H1 (cell line): ENCODE measurements at regions not wholly inside any gene's neighbourhood (a gene's known extent, or its start where the extent isn't known, plus 50 kb on each side); places are given as distances from the start of the nearest gene placed in this dataset.

Experiments
- JUND ChIP-seq: IDR thresholded peaks from 2 replicates; pipeline ENCODE4 v1.6.1; 2011; ENCODE audit warnings: mild to moderate bottlenecking, improper control_type of control experiment, low read length
- KDM1A ChIP-seq: fragments of 200-600, 300-600 bp; sonication (generic); IDR thresholded peaks from 2 replicates; pipeline ENCODE4 v1.7.1; 2016; ENCODE audit warnings: mild to moderate bottlenecking, low read length, borderline replicate concordance
- NANOG ChIP-seq: IDR thresholded peaks from 2 replicates; pipeline ENCODE4 v1.6.1; 2011; ENCODE audit warnings: low read length, low read depth, mild to moderate bottlenecking, inconsistent platforms; ENCODE audit not compliant: insufficient read depth, poor library complexity, severe bottlenecking
- POLR2A ChIP-seq, 2 experiments: IDR thresholded peaks; 1 replicate in 1 of 2; 2 replicates in 1 of 2; pipeline ENCODE4 v1.6.1; 2011; ENCODE audit warnings: low read depth in 2 of 2, low read length in 2 of 2, mild to moderate bottlenecking in 2 of 2; ENCODE audit errors: control extremely low read depth in 1 of 2
- ZNF274 ChIP-seq: IDR thresholded peaks from 2 replicates; pipeline ENCODE4 v1.7.0; 2012; ENCODE audit warnings: low read length, borderline replicate concordance; ENCODE audit errors: extremely low read depth
- TF ChIP-seq, protein P1 (sequence below): fragments of 300-600 bp; sonication (generic); IDR thresholded peaks from 2 replicates; pipeline ENCODE4 v1.7.1; 2012; ENCODE audit warnings: low read length, moderate library complexity, mild to moderate bottlenecking, inconsistent platforms; ENCODE audit not compliant: insufficient replicate concordance
- TF ChIP-seq, protein P2 (sequence below): IDR thresholded peaks from 2 replicates; pipeline ENCODE4 v1.6.1; 2011; ENCODE audit warnings: low read length, improper control_type of control experiment

DNA sequence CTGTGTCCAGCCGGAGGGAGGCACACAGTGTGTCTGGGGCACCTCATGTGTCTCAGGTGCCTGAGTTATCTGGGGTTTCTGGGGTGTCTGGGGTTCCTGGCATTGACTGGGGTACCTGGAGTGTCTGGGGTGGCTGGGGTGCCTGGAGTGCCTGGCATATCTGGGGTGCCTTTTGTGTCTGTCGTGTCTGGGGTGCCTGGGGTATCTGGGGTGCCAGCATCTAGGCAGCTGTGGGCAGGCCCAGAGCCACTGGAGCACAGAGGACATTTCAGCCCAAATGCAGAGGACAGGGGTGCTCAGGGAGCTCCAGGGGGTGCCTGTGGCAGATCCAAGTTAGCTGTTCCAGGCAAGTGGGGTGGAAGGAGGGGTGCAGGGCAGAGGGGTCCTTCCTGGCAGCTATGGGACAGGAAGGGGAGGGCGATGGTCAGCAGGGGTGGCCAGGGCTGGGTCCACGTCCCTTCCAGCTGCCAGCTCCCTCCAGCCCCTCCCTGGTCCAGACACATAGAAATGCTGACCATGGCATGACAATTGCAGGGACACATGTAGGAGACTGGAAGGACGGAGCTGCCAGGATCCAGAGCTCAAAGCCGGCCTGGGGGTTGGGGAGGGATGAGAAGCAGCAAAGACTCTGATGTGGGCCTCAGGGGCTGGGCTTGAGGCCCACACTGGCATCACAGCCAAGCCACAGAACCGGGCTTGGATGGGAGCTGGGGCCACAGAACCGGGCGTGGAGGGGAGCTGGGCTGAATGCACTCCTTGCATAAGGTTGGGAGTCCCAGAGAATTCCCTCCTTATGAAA is 133.0 kb downstream of the BRD1 start (continued):
- TF ChIP-seq, protein P1, sequence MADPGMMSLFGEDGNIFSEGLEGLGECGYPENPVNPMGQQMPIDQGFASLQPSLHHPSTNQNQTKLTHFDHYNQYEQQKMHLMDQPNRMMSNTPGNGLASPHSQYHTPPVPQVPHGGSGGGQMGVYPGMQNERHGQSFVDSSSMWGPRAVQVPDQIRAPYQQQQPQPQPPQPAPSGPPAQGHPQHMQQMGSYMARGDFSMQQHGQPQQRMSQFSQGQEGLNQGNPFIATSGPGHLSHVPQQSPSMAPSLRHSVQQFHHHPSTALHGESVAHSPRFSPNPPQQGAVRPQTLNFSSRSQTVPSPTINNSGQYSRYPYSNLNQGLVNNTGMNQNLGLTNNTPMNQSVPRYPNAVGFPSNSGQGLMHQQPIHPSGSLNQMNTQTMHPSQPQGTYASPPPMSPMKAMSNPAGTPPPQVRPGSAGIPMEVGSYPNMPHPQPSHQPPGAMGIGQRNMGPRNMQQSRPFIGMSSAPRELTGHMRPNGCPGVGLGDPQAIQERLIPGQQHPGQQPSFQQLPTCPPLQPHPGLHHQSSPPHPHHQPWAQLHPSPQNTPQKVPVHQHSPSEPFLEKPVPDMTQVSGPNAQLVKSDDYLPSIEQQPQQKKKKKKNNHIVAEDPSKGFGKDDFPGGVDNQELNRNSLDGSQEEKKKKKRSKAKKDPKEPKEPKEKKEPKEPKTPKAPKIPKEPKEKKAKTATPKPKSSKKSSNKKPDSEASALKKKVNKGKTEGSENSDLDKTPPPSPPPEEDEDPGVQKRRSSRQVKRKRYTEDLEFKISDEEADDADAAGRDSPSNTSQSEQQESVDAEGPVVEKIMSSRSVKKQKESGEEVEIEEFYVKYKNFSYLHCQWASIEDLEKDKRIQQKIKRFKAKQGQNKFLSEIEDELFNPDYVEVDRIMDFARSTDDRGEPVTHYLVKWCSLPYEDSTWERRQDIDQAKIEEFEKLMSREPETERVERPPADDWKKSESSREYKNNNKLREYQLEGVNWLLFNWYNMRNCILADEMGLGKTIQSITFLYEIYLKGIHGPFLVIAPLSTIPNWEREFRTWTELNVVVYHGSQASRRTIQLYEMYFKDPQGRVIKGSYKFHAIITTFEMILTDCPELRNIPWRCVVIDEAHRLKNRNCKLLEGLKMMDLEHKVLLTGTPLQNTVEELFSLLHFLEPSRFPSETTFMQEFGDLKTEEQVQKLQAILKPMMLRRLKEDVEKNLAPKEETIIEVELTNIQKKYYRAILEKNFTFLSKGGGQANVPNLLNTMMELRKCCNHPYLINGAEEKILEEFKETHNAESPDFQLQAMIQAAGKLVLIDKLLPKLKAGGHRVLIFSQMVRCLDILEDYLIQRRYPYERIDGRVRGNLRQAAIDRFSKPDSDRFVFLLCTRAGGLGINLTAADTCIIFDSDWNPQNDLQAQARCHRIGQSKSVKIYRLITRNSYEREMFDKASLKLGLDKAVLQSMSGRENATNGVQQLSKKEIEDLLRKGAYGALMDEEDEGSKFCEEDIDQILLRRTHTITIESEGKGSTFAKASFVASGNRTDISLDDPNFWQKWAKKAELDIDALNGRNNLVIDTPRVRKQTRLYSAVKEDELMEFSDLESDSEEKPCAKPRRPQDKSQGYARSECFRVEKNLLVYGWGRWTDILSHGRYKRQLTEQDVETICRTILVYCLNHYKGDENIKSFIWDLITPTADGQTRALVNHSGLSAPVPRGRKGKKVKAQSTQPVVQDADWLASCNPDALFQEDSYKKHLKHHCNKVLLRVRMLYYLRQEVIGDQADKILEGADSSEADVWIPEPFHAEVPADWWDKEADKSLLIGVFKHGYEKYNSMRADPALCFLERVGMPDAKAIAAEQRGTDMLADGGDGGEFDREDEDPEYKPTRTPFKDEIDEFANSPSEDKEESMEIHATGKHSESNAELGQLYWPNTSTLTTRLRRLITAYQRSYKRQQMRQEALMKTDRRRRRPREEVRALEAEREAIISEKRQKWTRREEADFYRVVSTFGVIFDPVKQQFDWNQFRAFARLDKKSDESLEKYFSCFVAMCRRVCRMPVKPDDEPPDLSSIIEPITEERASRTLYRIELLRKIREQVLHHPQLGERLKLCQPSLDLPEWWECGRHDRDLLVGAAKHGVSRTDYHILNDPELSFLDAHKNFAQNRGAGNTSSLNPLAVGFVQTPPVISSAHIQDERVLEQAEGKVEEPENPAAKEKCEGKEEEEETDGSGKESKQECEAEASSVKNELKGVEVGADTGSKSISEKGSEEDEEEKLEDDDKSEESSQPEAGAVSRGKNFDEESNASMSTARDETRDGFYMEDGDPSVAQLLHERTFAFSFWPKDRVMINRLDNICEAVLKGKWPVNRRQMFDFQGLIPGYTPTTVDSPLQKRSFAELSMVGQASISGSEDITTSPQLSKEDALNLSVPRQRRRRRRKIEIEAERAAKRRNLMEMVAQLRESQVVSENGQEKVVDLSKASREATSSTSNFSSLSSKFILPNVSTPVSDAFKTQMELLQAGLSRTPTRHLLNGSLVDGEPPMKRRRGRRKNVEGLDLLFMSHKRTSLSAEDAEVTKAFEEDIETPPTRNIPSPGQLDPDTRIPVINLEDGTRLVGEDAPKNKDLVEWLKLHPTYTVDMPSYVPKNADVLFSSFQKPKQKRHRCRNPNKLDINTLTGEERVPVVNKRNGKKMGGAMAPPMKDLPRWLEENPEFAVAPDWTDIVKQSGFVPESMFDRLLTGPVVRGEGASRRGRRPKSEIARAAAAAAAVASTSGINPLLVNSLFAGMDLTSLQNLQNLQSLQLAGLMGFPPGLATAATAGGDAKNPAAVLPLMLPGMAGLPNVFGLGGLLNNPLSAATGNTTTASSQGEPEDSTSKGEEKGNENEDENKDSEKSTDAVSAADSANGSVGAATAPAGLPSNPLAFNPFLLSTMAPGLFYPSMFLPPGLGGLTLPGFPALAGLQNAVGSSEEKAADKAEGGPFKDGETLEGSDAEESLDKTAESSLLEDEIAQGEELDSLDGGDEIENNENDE = no peak
- TF ChIP-seq KDM1A = no peak
- no peak for TF ChIP-seq POLR2A (IDR thresholded peaks at IDR 0.05; ENCODE audit: control extremely low read depth in 1 of 2, low read depth in 2 of 2, low read length in 2 of 2)
- TF ChIP-seq ZNF274 = no peak
- TF ChIP-seq, protein P2, sequence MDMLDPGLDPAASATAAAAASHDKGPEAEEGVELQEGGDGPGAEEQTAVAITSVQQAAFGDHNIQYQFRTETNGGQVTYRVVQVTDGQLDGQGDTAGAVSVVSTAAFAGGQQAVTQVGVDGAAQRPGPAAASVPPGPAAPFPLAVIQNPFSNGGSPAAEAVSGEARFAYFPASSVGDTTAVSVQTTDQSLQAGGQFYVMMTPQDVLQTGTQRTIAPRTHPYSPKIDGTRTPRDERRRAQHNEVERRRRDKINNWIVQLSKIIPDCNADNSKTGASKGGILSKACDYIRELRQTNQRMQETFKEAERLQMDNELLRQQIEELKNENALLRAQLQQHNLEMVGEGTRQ = no peak
- TF ChIP-seq NANOG = no peak
- no peak for TF ChIP-seq JUND
